Liver (tissue), 8 donors: ENCODE measurements at regions not wholly inside any gene's neighbourhood (a gene's known extent, or its start where the extent isn't known, plus 50 kb on each side); places are given as distances from the start of the nearest gene placed in this dataset.
"Not testable (repeated sequence)": the region's sequence is repeated elsewhere in the genome, so short reads cannot be mapped to it uniquely, and the experiment has no call there.

Experiments used
- DNase-seq: peaks from one replicate; pipeline ENCODE4 v3.0.0-alpha.2; 2017; ENCODE audit warnings: low spot score
- H3K27ac ChIP-seq, 2 donors: one replicate each; pipeline ENCODE4 v1.7.0; 2013; ENCODE audit warnings: inconsistent platforms in 2 of 2, low read length in 2 of 2, control low read depth in 1 of 2, low read depth in 1 of 2, mild to moderate bottlenecking in 1 of 2
- H3K27me3 ChIP-seq, 4 donors: one replicate each; pipeline versions ENCODE4 v1.6.1 to v1.7.0; 2013; ENCODE audit warnings: low read length in 3 of 4, inconsistent platforms in 1 of 4, mild to moderate bottlenecking in 1 of 4, moderate library complexity in 1 of 4; ENCODE audit not compliant: control insufficient read depth in 4 of 4, insufficient read depth in 4 of 4
- H3K36me3 ChIP-seq, 4 donors: one replicate each; pipeline versions ENCODE4 v1.6.1 to v1.7.0; 2013; ENCODE audit warnings: low read length in 3 of 4, mild to moderate bottlenecking in 3 of 4, low read depth in 1 of 4, moderate library complexity in 1 of 4; ENCODE audit not compliant: control insufficient read depth in 4 of 4, insufficient read depth in 3 of 4
- H3K4me1 ChIP-seq, 4 donors: one replicate each; pipeline versions ENCODE4 v1.6.1 to v1.7.0; 2013; ENCODE audit warnings: low read length in 3 of 4, mild to moderate bottlenecking in 3 of 4, moderate library complexity in 1 of 4; ENCODE audit not compliant: control insufficient read depth in 4 of 4, insufficient read depth in 4 of 4
- H3K4me3 ChIP-seq, 3 donors: one replicate each; pipeline versions ENCODE4 v1.6.1 to v1.7.0; 2013; ENCODE audit warnings: low read length in 3 of 3, control low read depth in 1 of 3, low read depth in 1 of 3, mild to moderate bottlenecking in 1 of 3
- H3K9ac ChIP-seq, 2 donors: one replicate each; pipeline ENCODE4 v1.7.0; 2013; ENCODE audit warnings: low read length in 2 of 2, mild to moderate bottlenecking in 2 of 2, moderate library complexity in 2 of 2, control low read depth in 1 of 2, low read depth in 1 of 2
- H3K9me3 ChIP-seq, 4 donors: one replicate each; pipeline versions ENCODE4 v1.6.1 to v1.7.0; 2013; ENCODE audit warnings: low read length in 3 of 4; ENCODE audit not compliant: control insufficient read depth in 4 of 4
- ATF3 ChIP-seq: IDR thresholded peaks from 2 replicates; pipeline ENCODE4 v1.6.1; 2016; ENCODE audit warnings: antibody characterized with exemption
- CTCF ChIP-seq: fragments of 150-350 bp; IDR thresholded peaks from 2 replicates; pipeline ENCODE4 v1.5.1; 2017; ENCODE audit warnings: improper control_type of control experiment, low read depth, low read length; ENCODE audit not compliant: missing input control
- EGR1 ChIP-seq, 2 donors: IDR thresholded peaks; 2 replicates each; pipeline ENCODE4 v1.6.1; 2016 to 2018; ENCODE audit warnings: antibody characterized with exemption in 2 of 2, low read depth in 2 of 2
- FOXA2 ChIP-seq: IDR thresholded peaks from 2 replicates; pipeline ENCODE4 v1.6.1; 2016; ENCODE audit warnings: antibody characterized with exemption
- GABPA ChIP-seq, 2 donors: IDR thresholded peaks in 1 of 2; conservative IDR thresholded peaks in 1 of 2; 2 replicates each; pipeline ENCODE4 v1.6.1; 2016; ENCODE audit warnings: antibody characterized with exemption in 2 of 2, mild to moderate bottlenecking in 1 of 2, moderate library complexity in 1 of 2
- HNF4A ChIP-seq, 2 donors: conservative IDR thresholded peaks; 2 replicates each; pipeline ENCODE4 v1.6.1; 2016; ENCODE audit warnings: antibody characterized with exemption in 2 of 2, mild to moderate bottlenecking in 2 of 2
- HNF4G ChIP-seq: IDR thresholded peaks from 2 replicates; pipeline ENCODE4 v1.6.1; 2016; ENCODE audit warnings: antibody characterized with exemption
- JUND ChIP-seq, 2 donors: IDR thresholded peaks; 2 replicates each; pipeline ENCODE4 v1.6.1; 2016; ENCODE audit warnings: antibody characterized with exemption in 2 of 2
- MAX ChIP-seq: IDR thresholded peaks from 2 replicates; pipeline ENCODE4 v1.6.1; 2016; ENCODE audit warnings: antibody characterized with exemption
- RAD21 ChIP-seq, 2 donors: IDR thresholded peaks; 2 replicates each; pipeline ENCODE4 v1.6.1; 2016; ENCODE audit warnings: antibody characterized with exemption in 2 of 2, mild to moderate bottlenecking in 2 of 2
- REST ChIP-seq: IDR thresholded peaks from 2 replicates; pipeline ENCODE4 v1.6.1; 2016; ENCODE audit warnings: antibody characterized with exemption, mild to moderate bottlenecking
- RXRA ChIP-seq, 2 donors: IDR thresholded peaks; 2 replicates each; pipeline ENCODE4 v1.6.1; 2017 to 2018; ENCODE audit warnings: antibody characterized with exemption in 2 of 2, mild to moderate bottlenecking in 1 of 2
- SP1 ChIP-seq: IDR thresholded peaks from 2 replicates; pipeline ENCODE4 v1.6.1; 2018; ENCODE audit warnings: antibody characterized with exemption, mild to moderate bottlenecking
- TAF1 ChIP-seq: conservative IDR thresholded peaks from 2 replicates; pipeline ENCODE4 v1.6.1; 2016; ENCODE audit warnings: antibody characterized with exemption, mild to moderate bottlenecking
- YY1 ChIP-seq: IDR thresholded peaks from 2 replicates; pipeline ENCODE4 v1.6.1; 2016; ENCODE audit warnings: antibody characterized with exemption, mild to moderate bottlenecking
- ZBTB33 ChIP-seq: IDR thresholded peaks from 2 replicates; pipeline ENCODE4 v1.6.1; 2016; ENCODE audit warnings: antibody characterized with exemption
- WGBS: extraction: QIAGEN DNeasy Blood & Tissue Kit; methylation state at CpG from one replicate; pipeline ENCODE4 v1.1.7; 2013; 5-methylcytosine and 5-hydroxymethylcytosine counted together
- donor health status: healthy.
- donor health status: healthy.
- donor health status: healthy.
- donor health status: healthy.
- donor health status: healthy.

- 98% methylated on average over 2 of the region's 2 CpGs for WGBS
- H3K4me1 ChIP-seq, result peaks cover 0 to 12% (median 0%) of the 10 kb centered on the region in 4 donors
- H3K4me3 ChIP-seq, H3K9me3 ChIP-seq, H3K27me3 ChIP-seq, DNase-seq, H3K27ac ChIP-seq, H3K9ac ChIP-seq, H3K36me3 ChIP-seq: not testable (repeated sequence)
Measured at GRCh38 chr2:204147040-204147439, 210.5 kb downstream of the ICOS start.

- Histone ChIP-seq H3K9ac (no peak overlapping the region), H3K4me3 (no peak overlapping the region), H3K27ac (no peak overlapping the region), H3K4me1 (peaks cover 0 to 4% (median 0%) of the 10 kb centered on the region in 4 donors), H3K36me3 (no peaks in the 10 kb centered on the region), H3K27me3 (no peaks in the 10 kb centered on the region), H3K9me3 (no peaks in the 10 kb centered on the region)
- 82% methylated on average over 7 of the region's 7 CpGs for WGBS
- DNase-seq, result no peak
- TF ChIP-seq EGR1 (IDR thresholded peaks at IDR 0.05; ENCODE audit: low read depth in 2 of 2), result no peak
- TF ChIP-seq ATF3, result no peak
- TF ChIP-seq HNF4G, result no peak
- TF ChIP-seq GABPA (IDR thresholded peaks at IDR 0.05 in 1 of 2, conservative IDR thresholded peaks at IDR 0.05 in 1 of 2), result no peak
- no peak for TF ChIP-seq RAD21 (IDR thresholded peaks at IDR 0.05)
- TF ChIP-seq JUND (IDR thresholded peaks at IDR 0.05), result no peak
- no peak for TF ChIP-seq RXRA (IDR thresholded peaks at IDR 0.05)
- TF ChIP-seq REST, result no peak
- no peak for TF ChIP-seq YY1
- TF ChIP-seq HNF4A (conservative IDR thresholded peaks at IDR 0.05), result no peak
- no peak for TF ChIP-seq TAF1
- no peak for TF ChIP-seq SP1
- no peak for TF ChIP-seq FOXA2
- no peak for TF ChIP-seq MAX
Measured at GRCh38 chr2:204150721-204151120, 214.2 kb downstream of the ICOS start.

- no peaks in the 10 kb centered on the region for H3K36me3 ChIP-seq
- WGBS, result 73% methylated on average over 3 of the region's 3 CpGs
- no peaks in the 10 kb centered on the region for H3K27me3 ChIP-seq
- no peak for TF ChIP-seq YY1
- no peak for TF ChIP-seq RAD21 (IDR thresholded peaks at IDR 0.05)
- TF ChIP-seq REST, result no peak
- TF ChIP-seq ATF3, result no peak
- no peak for TF ChIP-seq ZBTB33
- no peak for TF ChIP-seq FOXA2
- TF ChIP-seq TAF1, result no peak
- no peak for TF ChIP-seq RXRA (IDR thresholded peaks at IDR 0.05)
- no peak for TF ChIP-seq HNF4A (conservative IDR thresholded peaks at IDR 0.05)
- no peak for TF ChIP-seq CTCF
- no peak for TF ChIP-seq HNF4G
- no peak for TF ChIP-seq JUND (IDR thresholded peaks at IDR 0.05)
Measured at GRCh38 chr2:204152616-204153015, 216.1 kb downstream of the ICOS start.

More at GRCh38 chr2:204152616-204153015, 216.1 kb downstream of the ICOS start:
- DNase-seq, result no peak
- H3K9ac ChIP-seq, result no peak overlapping the region
- no peak overlapping the region for H3K27ac ChIP-seq
- peaks cover 0 to 3% (median 0%) of the 10 kb centered on the region in 4 donors for H3K9me3 ChIP-seq
- no peak overlapping the region for H3K4me3 ChIP-seq
- H3K4me1 ChIP-seq, result no peaks in the 10 kb centered on the region
